DMS 273 (cell line): ENCODE measurements at regions not wholly inside any gene's neighbourhood (a gene's known extent, or its start where the extent isn't known, plus 50 kb on each side); places are given as distances from the start of the nearest gene placed in this dataset.
A peak's percentile ranks its signal among the peaks of the same experiment; 100 is the strongest.

ENCODE experiments used
- DNase-seq: peaks from one replicate; lab custom pipeline; 2025; ENCODE audit not compliant: unreplicated experiment; lab: John Stamatoyannopoulos, UW

DNA sequence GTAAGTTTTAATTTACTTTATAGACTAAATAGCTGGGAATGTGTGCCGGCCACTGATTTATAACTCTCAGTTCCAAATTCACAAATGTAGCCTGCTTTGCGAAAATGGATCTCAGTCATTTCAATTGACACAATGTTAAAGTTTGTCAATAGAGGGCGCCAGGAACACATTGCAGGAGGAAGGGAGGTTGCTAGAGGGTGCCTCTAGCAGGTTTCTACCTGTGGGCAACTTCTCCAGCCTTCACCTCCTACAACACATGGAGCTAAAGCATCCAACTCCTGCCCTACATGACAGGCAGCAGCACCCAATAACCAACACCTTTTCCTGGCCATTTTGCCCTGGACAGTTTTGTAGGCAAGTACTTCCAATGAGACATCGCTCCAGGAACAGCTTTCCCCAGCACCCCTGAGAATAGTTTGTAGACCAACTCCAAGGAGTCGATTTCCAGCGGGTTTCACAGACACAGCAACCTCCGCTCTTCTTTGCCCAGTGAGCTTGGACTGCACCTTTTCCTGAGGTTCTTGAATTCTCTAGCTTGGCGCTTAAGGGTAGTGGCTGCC, 784.8 kb upstream of the CDH2 start:
- peak; percentile 67 for DNase-seq

DNA sequence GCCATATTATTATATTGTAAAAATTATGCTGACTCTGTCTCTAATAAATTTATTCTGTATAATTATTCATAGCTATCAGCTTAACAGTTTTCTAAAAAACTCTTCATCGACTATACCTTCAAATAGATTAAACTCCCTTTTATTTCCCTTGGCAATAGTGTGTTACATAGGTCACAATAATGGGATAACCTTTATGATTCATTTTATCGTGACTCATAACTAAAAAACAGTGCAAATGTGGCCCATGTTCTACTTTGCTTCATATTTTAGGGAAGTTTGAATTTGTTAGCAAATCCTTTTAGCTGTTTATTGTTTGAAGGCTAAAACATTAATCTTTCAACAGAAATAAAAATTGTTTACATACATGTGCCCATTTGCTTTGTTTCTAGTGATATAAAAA, 783.2 kb upstream of the CDH2 start:
- no peak for DNase-seq

DNA sequence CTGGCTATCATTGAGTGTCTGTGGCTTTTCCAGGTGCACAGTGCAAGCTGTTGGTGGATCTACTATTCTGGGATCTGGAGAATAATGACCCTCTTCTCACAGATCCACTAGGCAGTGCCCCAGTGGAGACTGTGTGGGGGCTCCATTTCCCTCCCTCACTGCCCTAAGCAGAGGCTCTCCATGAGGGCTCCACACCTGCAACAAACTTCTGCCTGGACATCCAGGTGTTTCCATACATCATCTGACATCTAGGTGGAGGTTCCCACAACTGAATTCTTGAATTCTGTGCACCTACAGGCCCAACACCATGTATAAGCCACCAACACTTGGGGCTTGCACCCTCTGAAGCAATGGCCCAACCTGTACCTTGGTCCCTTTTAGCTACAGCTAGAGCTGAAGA, 775.4 kb upstream of the CDH2 start:
- no peak for DNase-seq

DNA sequence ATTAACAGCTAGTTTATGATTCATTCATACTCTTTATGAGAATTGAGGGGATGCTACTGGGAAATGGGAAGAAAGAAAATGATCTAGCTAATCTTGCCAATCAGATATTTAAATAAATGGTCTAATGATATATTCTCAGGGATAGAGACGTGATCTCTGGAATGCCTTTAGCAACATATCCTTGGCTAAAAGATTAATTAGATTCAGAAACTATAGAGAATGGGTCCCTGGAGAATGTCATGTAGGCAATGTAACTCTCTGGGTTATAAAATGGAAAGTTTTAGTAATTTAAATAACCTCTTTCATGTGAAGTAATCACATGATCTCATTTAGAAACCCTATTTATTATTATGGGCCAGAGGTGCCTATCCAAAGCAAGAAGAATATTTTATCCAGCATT, 771.0 kb upstream of the CDH2 start:
- no peak for DNase-seq

DNA sequence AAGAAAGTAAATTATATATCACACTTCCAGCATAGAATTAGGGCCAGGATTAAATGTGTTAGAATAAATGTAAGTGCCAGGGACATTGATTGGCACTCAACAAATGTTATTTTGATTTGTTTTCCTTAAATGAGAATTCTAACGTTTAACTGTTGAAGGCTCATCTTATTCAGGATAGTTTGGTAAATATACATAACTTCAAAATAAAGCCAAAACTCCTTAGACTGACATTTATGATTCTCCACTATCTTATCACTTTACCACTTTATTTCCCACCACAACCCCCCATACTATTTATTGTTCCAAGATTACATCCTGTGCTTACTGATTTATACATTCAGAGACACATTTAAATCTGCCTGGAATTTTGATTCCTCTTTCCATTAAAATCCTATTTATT, 769.5 kb upstream of the CDH2 start:
- no peak for DNase-seq

DNA sequence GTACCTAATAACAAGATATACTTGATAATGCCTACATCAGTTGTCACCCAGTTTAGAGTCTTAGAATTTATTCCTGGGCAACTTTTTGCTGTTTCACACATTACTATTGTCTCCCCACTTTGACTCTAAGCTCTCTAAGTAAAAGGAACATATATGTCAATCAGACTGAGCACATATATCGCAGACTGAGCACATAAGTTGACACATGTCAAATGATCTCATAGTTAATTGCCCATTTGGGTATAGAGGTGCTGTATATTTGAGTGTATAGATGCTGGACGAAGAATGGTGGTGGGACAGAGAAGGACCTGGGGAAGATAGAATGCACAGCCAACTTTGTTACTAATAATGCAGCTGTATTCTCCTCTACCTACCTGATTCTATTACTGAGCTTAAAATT, 746.0 kb upstream of the CDH2 start:
- no peak for DNase-seq

DNA sequence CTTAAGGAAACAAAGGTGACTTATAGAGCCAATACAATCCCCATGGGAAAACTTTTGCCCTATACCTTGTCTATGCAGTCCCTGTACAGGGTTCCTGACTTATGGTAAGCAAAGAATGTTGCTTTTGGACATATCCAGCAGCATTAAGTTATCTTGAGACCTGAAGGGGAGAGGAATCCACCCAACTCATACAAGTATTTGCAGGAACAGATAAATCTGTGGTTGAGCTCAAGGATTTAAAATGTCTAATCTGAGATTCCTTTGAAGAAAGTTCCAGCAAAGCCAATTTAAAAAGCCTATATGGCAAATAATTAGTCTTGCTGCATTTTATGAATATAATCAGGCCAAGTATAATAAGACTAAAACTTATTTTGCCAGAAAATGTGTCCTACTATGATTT, 739.5 kb upstream of the CDH2 start:
- DNase-seq, result no peak

DNA sequence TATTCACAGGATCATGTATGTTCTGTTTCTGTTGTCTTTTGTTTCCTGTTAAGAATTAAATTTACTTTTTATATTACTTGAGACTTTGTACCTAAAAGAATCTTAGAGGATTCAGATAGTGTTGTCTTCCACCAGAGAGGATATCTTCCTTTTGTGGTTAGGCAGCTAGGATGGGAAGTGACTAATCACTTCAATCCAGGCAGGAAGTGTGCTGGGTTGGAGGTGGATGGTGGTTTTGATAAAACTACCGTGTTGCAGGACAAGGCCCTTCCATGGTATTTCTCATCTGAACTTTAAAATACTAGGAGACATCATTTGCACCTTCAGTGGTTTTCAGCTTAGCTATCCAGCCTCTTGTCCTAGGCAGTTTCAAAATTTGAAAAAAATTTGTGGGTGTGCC, 728.6 kb upstream of the CDH2 start:
- DNase-seq, result no peak

DNA sequence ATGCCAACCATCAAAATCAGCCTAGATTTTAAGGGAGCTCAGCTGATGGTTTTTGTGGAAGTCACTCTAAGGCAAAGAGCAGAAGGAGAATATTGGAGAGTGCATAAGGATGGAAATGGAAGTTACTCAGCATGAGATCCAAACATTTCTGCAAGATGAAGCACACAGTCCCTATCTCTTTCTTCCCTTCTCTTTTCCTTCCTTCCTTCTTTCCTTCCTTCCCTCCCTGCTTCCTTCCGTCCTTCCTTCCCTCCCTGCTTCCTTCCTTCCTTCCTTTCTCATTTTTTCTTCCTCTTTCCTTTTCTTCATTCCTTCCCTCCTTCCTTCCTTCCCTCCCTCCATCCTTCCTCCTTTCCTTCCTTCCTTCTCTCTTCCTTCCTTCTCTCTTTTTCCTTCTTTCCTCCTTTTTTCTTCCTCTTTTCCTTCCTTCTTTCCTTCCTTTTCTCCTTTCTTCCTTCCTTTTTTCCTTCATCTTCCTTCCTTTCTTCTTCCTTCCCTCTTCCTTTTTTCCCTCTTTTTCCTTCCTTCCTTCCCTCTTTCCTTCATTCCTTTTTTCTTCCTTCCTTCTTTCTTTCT, 727.9 kb upstream of the CDH2 start:
- DNase-seq, result no peak

DNA sequence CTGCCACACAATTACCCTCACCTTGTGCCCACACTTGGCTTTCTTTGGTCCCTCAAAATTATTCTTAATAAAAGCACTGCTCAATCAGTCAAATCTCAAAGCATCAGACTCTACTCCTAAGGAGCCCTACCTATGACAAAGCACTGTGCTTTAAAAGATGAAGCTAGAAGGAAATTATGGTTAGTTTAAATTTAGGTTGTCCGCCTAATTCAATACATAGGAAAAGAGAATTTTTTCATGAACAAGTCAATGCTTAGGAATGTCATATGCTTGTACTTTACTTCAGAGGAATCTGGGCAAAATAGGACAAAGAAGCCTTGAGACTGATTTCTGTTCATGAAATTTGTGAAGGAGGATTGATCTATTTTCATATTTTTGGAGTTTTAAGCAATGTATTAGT, 726.4 kb upstream of the CDH2 start:
- no peak for DNase-seq

DNA sequence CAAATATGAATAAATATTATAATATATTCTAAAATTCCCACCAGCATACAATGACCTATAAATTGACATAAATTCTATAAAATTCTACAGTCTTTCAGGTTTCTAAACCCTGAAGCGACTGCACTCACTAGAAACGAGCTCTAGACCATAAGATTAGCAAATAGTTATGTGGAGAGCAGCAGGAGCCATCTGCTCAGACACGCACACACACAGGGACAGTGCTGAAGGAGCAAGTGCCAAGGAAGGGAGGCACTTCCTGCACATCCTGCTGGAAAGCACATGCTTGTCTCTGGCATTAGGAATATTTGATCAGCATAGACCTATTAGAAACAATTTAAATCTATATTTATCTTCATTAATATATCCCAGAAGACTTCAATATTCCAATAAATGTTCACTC, 713.9 kb upstream of the CDH2 start:
- DNase-seq, result peak; percentile 7

DNA sequence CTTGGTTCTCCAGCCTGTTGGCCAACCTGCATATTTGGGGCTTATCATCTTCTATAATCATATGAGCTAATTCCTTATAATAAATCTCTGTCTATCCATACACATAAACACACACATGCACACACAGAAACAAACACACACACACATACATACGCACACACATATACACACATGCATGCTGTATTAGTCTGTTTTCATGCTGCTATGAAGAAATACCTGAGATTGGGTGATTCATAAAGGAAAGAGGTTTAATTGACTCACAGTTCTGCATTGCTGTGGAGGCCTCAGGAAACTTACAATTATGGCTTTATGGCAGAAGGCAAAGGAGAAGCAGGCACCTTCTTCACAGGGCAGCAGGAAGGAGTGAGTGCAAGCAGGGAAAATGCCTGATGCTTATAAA, 707.4 kb upstream of the CDH2 start:
- DNase-seq, result no peak

DNA sequence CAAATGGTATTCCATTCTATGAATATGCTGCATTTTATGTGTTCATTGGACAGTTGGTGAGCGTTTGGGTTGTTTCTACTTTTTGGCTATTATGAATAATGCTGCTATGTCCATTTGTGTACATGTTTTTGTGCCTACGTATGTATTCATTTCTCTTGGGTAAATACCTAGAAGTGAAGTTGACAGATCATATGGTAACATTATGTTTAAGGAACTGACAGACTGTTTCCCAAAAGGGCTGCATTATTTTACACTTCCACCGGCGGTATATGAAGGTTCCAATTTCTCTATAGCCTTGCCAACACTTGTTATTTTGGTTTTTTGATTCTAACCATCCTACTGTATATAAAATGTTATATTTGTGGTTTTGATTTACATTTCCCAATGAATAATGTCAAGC, 703.9 kb upstream of the CDH2 start:
- DNase-seq, result no peak

DNA sequence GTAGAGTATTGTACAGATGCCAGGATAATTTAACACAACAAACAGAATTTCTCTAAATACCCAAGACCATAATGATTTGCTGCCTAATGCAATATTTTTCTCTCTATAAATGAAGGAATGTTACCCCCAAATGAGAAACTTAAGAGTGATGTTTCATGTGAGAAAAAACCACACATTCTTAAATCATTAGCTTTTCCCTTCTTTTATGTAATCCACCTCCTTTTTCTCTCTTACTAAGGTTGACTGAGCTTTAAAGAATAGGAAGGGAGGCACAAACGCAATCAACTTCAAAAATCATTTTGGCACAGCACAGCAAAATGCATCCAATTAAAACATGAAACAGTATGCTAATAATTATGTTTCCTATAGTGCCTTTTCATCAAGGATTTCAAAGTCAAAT, 698.1 kb upstream of the CDH2 start:
- DNase-seq, result no peak

DNA sequence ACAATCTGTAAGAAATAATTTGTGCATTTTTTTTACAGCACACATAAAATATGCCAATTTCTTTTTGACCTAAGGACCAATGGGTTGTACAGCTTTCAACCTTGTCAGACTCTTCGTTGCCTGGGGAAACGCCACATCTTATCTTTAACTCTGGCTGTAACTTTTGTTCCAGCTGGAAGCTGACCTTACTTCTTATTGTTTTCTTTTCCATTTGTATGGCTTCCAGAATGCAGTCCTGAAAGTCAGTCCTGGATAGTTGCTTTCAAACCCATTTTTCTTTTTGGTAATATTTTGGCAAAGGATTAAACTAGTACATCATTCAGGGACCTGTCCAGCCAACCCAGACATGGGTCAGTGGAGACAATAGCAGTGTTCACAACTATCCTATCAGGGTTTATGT, 686.5 kb upstream of the CDH2 start:
- no peak for DNase-seq

DNA sequence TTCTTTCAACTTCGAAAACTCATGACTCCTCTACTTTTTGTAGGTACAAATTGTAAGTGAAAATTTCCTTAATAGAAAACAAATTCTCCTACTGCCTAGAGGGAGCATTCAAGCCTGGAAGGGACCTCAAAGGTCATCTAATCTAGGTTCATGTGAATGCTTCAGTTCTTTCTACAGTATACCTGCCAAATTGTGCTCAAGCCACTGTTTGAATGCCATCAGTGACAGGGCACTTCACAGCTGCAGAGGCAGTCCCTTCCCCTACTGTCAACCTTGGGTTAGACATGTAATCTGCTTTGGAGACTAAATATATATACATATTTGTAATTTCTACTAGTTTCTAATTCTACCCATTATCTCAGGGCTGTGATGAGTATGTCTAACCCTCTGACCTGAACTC, 681.3 kb upstream of the CDH2 start:
- no peak for DNase-seq

DNA sequence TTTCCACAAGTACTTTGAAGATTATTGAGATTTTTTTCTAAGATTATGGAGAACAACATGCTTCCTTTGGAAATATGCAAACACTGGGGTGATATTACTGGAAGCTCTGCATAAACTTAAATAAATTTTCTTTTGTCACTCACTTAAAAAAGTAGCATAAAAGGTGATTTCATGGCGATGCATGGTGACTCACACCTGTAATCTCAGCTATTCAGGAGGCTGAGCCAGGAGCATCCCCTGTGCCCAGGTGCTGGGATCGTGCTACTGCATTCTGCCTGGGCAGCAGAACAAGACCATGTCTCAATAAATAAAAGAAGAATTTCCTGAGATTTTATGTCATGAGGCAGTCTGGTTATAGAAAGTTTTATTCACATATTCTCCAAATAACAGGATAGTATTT, 679.1 kb upstream of the CDH2 start:
- DNase-seq, result no peak

DNA sequence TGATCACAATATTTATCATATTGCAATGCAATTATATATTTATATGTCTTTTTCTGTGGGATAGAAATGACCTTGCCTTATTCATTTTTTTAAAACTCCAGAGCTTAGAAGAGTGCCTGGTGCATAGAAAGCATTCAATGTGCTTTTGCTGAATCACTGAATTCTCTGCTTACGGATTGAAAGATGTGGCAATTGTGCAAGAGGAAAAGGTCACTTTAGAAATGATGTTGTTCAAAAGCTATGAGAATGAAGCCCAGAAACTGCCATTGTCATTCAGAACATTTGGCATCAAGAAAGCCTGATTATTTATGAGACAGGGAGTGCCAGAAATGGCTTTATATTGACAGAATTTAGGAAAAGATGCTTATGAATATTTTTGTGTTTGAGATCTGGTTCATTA, 678.6 kb upstream of the CDH2 start:
- no peak for DNase-seq

DNA sequence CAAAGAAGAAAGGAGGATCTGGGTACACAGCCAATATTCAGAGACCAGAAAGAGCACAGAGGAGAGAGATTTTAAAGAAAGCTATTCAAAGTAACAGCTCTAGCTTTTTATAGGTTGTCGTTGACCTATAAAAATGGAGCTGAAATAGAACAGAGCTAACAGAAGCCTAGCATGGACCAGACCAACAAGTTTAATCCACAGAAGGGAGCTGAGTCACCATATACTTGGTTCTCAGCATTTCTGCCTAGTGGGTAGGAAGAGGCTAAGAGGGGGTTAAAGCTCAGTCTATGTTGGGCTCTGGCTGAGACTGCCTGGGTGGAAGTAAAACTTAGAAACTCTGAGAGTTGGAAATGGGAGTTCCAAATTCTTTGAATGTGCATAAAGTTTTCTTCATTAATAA, 678.0 kb upstream of the CDH2 start:
- no peak for DNase-seq

DNA sequence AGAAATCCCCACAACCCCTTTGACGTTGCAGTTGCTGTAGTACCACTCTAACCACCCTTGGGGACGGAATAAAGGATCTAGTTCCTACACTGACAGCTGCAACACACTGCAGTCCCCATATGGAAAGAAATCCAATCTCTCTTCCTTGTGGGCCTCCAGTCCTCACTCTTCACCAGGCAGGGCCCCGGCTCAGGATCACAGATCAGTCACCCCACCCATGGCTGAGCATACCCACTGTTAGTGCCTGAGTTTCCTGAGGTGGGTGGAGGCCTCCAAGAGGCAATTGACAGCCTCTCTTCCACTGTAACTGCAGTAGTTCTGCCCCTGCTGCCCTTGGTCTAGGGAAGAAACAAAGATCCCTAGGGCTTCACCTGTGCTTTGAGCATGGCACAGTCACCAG, 670.0 kb upstream of the CDH2 start:
- peak; percentile 58 for DNase-seq

DNA sequence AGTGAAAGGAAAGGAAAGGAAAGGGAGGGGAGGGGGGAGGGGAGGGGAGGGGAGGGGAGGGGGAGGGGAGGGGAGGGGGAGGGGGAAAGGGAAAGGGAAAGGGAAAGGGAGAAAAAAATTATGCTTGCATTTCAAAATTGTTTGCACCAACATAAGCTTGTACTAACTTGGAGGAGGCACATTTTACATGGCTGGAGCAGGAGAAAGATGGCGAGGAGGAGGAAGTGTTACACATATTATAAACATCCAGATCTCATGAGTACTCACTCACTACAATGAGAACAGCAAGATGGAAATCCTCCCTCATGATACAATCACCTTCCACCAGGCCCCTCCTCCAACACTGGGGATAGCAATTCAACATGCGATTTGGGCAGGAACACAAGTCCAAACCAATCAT, 660.2 kb upstream of the CDH2 start:
- DNase-seq, result no peak

DNA sequence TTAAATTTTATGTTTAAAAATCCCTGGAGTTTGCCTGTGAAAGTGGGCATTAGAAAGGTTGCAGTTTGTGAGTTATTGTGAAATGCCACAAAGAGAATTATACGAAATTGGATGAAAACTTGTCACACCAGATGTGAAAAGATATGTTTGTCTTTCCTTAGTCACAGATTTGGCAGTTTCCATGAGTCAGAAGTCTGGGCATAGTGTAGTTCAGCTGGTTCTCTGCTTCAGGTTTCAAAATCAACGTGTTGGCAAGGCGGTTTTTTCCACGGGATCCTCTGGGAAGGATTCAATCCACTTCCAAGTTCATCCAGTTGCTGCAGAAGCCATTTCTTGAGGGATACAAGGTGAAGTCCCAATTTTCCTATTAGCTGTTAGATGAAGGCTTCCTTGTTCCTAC, 658.0 kb upstream of the CDH2 start:
- DNase-seq, result peak; percentile 20

DNA sequence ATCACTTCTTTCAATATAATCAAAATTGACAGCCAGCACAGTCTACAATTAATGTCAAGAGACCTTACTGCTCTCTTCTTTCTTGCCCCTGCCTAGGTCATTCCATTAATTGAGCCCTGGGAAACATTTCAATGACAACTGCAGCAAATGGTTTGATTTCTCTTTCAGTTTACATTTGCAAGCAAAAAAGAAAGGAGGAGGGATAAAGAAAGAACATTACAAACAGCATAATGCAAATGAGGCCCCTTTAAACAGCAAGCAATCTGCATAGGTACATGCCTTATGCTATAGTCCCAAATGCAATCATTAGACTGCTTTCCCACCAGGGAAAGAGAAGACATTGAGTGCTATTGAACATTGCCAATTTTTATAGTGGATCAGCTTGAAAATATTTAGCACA, 655.0 kb upstream of the CDH2 start:
- DNase-seq, result no peak

DNA sequence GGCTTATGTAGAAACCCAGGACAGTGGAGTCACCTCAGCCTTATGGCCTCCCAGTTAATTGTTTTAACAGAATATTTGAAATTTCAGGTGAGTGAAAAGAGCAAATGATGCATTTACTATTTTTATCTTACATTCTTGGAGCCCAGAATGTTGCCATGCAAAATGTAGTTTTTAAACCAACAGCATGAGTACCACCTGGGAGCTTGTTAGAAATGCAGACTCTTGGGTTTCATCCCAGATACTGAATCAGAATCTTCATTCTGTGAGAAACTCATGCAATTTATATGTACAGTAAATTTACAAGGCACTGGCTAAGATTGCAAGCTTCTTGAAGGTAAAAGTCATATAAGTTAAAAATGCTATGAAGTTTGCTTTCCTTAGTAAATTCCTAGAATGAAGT, 654.5 kb upstream of the CDH2 start:
- DNase-seq, result no peak
